ENCODE measurements at regions not wholly inside any gene's neighbourhood (a gene's known extent, or its start where the extent isn't known, plus 50 kb on each side); places are given as distances from the start of the nearest gene placed in this dataset.
"Not testable (repeated sequence)": the region's sequence is repeated elsewhere in the genome, so short reads cannot be mapped to it uniquely, and the experiment has no call there.

DNA sequence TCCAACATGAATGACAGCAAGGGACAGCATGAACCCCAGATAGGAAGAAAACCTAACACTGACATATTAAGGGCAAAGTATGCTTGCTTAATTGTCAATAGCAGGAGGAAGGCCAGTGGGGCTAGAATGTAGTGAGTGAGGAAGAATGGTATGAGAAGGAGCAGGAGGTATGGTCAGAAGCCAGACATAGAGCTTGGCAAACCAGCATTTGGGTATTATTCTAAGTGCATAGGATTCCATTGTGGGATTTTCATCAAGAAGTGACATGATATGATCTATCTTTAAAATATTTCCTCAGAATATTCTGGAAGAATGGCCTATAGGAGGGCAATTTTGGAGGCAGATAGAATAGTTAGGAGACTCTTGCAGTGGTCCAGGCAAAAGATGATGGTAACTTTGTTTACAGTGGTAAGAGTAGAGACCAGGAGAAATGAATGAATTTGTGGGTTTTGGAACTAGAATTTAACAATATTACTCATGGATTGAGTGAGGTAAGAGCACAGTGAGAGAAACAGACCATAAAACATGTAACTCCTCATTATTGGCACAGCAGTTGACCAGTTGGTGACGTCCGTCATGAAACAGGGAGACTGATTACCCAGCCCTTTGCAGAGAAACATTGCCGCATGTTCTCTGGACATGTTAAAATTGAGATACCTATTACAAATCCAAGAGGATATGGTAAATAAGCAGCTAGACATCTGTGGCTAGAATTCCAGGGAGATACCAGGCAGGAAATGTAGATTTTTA, 246.5 kb upstream of the HS3ST1 start:
- no peak overlapping the region for H3K4me3 ChIP-seq (ENCODE audit: low read depth, low read length)
- TF ChIP-seq CTCF (IDR thresholded peaks at IDR 0.05; ENCODE audit: low read depth, low read length, missing control alignments) = no peak
- in situ Hi-C loops (cut with HindIII; ENCODE audit: low sequenced_read_pairs) = no loop called here
- DNase-seq (ENCODE audit: low read depth) = no peak

- DNase-seq (ENCODE audit: low read depth) = no peak
- H3K4me3 ChIP-seq (ENCODE audit: low read depth, low read length) = no peak overlapping the region
- in situ Hi-C loops (cut with HindIII; ENCODE audit: low sequenced_read_pairs) = no loop called here
- no peak for TF ChIP-seq CTCF (IDR thresholded peaks at IDR 0.05; ENCODE audit: low read depth, low read length, missing control alignments)
Measured at GRCh38 chr4:11670304-11670703, 241.6 kb upstream of the HS3ST1 start.

DNA sequence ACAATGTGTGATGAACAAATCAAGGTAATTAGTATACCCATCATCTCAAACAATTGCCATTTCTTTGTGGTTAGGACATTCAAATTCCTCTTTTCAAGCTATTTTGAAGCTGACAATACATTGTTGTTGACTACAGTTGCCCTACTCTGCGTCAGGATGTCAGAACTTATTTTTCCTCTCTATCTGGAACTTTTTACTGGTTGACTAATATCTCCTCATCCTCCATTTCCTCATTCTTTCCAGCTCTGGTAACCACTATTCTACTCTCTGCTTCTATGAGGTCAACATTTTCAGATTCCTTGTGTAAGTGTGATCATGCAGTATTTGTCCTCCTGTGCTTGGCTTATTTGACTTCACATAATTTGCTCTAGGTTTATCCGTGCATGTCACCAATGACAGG, 240.5 kb upstream of the HS3ST1 start:
- in situ Hi-C loops (cut with HindIII; ENCODE audit: low sequenced_read_pairs) = no loop called here
- TF ChIP-seq CTCF (IDR thresholded peaks at IDR 0.05; ENCODE audit: low read depth, low read length, missing control alignments) = no peak
- no peak overlapping the region for H3K4me3 ChIP-seq (ENCODE audit: low read depth, low read length)
- DNase-seq (ENCODE audit: low read depth) = no peak

DNA sequence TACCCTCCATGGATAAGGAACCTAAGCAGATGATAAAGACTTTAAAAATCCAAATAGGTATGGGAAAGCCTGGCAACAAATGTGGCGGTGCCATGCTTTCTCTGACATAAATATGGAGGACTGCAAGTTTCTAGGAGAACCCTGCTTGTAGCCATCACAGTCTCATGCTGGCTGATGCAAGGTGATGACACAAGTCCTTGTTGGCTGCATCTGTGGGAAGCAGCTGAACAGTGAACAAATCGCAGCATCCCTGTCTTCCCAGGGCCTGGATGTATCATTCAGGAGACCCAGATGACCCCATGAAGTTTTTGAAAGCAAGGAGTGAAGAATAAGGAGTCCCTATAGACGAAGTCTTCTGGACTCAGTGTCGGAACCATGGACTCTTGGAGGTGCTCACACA, 234.4 kb upstream of the HS3ST1 start:
- no peak overlapping the region for H3K4me3 ChIP-seq (ENCODE audit: low read depth, low read length)
- in situ Hi-C loops (cut with HindIII; ENCODE audit: low sequenced_read_pairs) = no loop called here
- DNase-seq (ENCODE audit: low read depth) = no peak
- TF ChIP-seq CTCF (IDR thresholded peaks at IDR 0.05; ENCODE audit: low read depth, low read length, missing control alignments) = no peak

DNA sequence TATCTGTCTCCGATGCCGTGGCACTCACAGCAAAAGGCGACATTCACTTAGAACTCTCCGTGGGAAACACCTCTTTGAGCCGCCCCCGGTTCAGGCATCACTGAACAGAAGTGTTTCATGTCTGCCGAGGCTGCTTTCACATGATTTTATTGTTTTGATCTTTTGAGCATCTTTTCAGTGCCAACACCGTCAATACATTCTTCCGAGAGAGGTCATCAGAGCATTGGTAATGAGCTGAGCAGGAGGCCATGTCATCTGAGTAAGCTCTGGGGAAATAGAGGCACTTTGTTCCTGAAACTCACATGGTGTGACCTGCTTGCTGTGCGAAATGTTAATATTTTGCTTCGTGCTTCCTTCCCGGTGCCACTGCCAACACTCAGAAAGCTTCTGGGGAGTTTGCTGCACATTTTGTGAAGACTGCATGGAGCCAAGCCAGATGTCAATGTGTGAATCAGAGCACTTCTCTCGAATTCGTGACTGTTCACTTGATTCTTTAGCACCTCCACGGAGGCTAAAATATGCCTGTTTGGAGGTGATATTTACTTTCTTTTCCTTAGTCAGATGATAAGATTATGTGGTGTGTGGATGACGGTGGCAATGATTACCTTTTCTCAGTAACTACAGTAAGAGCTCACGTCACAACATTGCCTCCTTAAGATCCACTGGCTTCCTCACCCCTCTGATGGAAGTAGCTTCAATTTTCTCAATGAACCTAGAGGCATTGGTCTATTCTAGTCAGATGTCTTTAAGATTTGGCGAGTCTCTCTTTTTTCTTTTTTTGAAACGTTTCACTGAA, 222.3 kb upstream of the HS3ST1 start:
- in situ Hi-C loops (cut with HindIII; ENCODE audit: low sequenced_read_pairs) = no loop called here
- no peak overlapping the region for H3K4me3 ChIP-seq (ENCODE audit: low read depth, low read length)
- DNase-seq (ENCODE audit: low read depth) = peak; percentile 4
- TF ChIP-seq CTCF (IDR thresholded peaks at IDR 0.05; ENCODE audit: low read depth, low read length, missing control alignments) = no peak

GRCh38 chr4:11647433-11647832, 218.7 kb upstream of the HS3ST1 start:
- no peak for DNase-seq (ENCODE audit: low read depth)
- no peak overlapping the region for H3K4me3 ChIP-seq (ENCODE audit: low read depth, low read length)
- TF ChIP-seq CTCF (IDR thresholded peaks at IDR 0.05; ENCODE audit: low read depth, low read length, missing control alignments) = no peak
- in situ Hi-C loops (cut with HindIII; ENCODE audit: low sequenced_read_pairs) = no loop called here

DNA sequence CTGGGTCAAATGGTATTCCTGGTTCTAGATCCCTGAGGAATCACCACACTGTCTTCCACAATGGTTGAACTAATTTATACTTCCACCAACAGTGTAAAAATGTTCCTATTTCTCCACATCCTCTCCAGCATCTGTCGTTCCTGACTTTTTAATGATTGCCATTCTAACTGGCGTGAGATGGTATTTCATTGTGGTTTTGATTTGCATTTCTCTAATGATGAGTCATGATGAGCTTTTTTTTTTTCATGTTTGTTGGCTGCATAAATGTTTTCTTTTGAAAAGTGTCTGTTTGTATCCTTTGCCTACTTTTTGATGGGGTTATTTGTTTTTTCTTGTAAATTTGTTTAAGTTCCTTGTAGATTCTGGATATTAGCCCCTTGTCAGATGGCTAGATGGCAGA, 214.4 kb upstream of the HS3ST1 start:
- in situ Hi-C loops (cut with HindIII; ENCODE audit: low sequenced_read_pairs); DNase-seq (ENCODE audit: low read depth); H3K4me3 ChIP-seq (ENCODE audit: low read depth, low read length): not testable (repeated sequence)
